ENCODE measurements at regions not wholly inside any gene's neighbourhood (a gene's known extent, or its start where the extent isn't known, plus 50 kb on each side); places are given as distances from the start of the nearest gene placed in this dataset.

GRCh38 chr6:111942561-111942960 is 69.3 kb upstream of the FYN start:
- no peaks in the 10 kb centered on the region for H3K27me3 Mint-ChIP-seq (ENCODE audit: insufficient read depth, low read depth, poor library complexity)
- TF ChIP-seq REST (IDR thresholded peaks at IDR 0.05; ENCODE audit: unreplicated experiment): no peak
- TF ChIP-seq EZH2phosphoT487 (IDR thresholded peaks at IDR 0.05; ENCODE audit: unreplicated experiment): no peak
- no peak for TF ChIP-seq ZNF462 (CRISPR knock-in tag; IDR thresholded peaks at IDR 0.05)
- TF ChIP-seq NANOG (IDR thresholded peaks at IDR 0.05; ENCODE audit: borderline replicate concordance): no peak
- no peak for TF ChIP-seq EZH2 (IDR thresholded peaks at IDR 0.05; ENCODE audit: low read depth, unreplicated experiment)
- no peak for TF ChIP-seq CTCF (conservative IDR thresholded peaks at IDR 0.05; ENCODE audit: low read depth in 2 of 2)
- no peak for TF ChIP-seq ZNF331 (CRISPR knock-in tag; IDR thresholded peaks at IDR 0.05; ENCODE audit: low read depth)
- TF ChIP-seq CREB1 (CRISPR knock-in tag; IDR thresholded peaks at IDR 0.05; ENCODE audit: low read depth): no peak
- no peak for TF ChIP-seq ETS1 (IDR thresholded peaks at IDR 0.05)
- no peak for TF ChIP-seq ZNF114 (CRISPR knock-in tag; IDR thresholded peaks at IDR 0.05)
- no peak for TF ChIP-seq STAT1 (IDR thresholded peaks at IDR 0.05; ENCODE audit: unreplicated experiment)
- TF ChIP-seq JUNB (IDR thresholded peaks at IDR 0.05; ENCODE audit: unreplicated experiment): no peak
- no peak for TF ChIP-seq POLR2AphosphoS5 (IDR thresholded peaks at IDR 0.05; ENCODE audit: low read depth)
- no peak for ATAC-seq

More at GRCh38 chr6:111942561-111942960, 69.3 kb upstream of the FYN start:
- peaks cover 4% of the 10 kb centered on the region; the same call in 2 of the 3 replicates for H3K36me3 Mint-ChIP-seq (ENCODE audit: low read depth)
- Histone ChIP-seq H3K27ac (ENCODE audit: low read depth) (no peak overlapping the region), H3K9me2 (ENCODE audit: insufficient read depth) (peaks cover 9% of the 10 kb centered on the region; the same call in 1 of the 2 replicates), H3K4me3 (no peak overlapping the region), H3K36me3 (ENCODE audit: insufficient read depth) (0 out of 2 replicates have a peak, but pooled peaks cover 3% of the 10 kb centered on the region), H3K4me2 (no peak overlapping the region), H3K27me3 (ENCODE audit: insufficient read depth) (no peaks in the 10 kb centered on the region), H2AFZ (no peak overlapping the region), H3K4me1 (ENCODE audit: insufficient read depth) (no peaks in the 10 kb centered on the region), H3K79me2 (replicated peaks; ENCODE audit: insufficient read depth) (no peaks in the 10 kb centered on the region), H3F3A (replicated peaks; ENCODE audit: low read depth) (no peaks in the 10 kb centered on the region), H4K20me1 (replicated peaks; ENCODE audit: insufficient read depth) (no peaks in the 10 kb centered on the region)
- no peak overlapping the region for H3K27ac Mint-ChIP-seq
- no peak for DNase-seq (ENCODE audit: low spot score)
- peaks cover 3% of the 10 kb centered on the region; the same call in 2 of the 3 replicates for H3K9me3 Mint-ChIP-seq
- no peak overlapping the region for H3K4me3 Mint-ChIP-seq
- no peaks in the 10 kb centered on the region; the same call in 2 of the 3 replicates for H3K4me1 Mint-ChIP-seq

All from GM23338 (cell line).